ENCODE measurements at regions not wholly inside any gene's neighbourhood (a gene's known extent, or its start where the extent isn't known, plus 50 kb on each side); places are given as distances from the start of the nearest gene placed in this dataset.

- no peaks in the 10 kb centered on the region for H3K36me3 ChIP-seq (ENCODE audit: control insufficient read depth in 3 of 3, insufficient read depth in 2 of 3, low read depth in 1 of 3, low read length in 3 of 3)
- no peak overlapping the region for H3K4me3 ChIP-seq (ENCODE audit: low read depth in 1 of 3, low read length in 3 of 3)
- no peaks in the 10 kb centered on the region for H3K4me1 ChIP-seq (ENCODE audit: control insufficient read depth in 3 of 3, insufficient read depth in 2 of 3, low read depth in 1 of 3, low read length in 2 of 3)
- no peak overlapping the region for H3K27ac ChIP-seq (ENCODE audit: low read depth in 1 of 3, low read length in 2 of 3)
- FAIRE-seq (no peak), DNase-seq (no peak)
- no peaks in the 10 kb centered on the region for H3K9me3 ChIP-seq (ENCODE audit: control insufficient read depth in 2 of 2, insufficient read depth in 1 of 2, low read depth in 1 of 2, low read length in 1 of 2)
- H3K27me3 ChIP-seq (ENCODE audit: control insufficient read depth in 3 of 3, insufficient read depth in 3 of 3, low read length in 3 of 3), result no peaks in the 10 kb centered on the region
- WGBS, 3 donors, result 53 to 69% (median 54%) methylated on average over 7 of the region's 7 CpGs
Observed at GRCh38 chrX:149121206-149121920, 383.7 kb downstream of the IDS start.

- FAIRE-seq (no peak), DNase-seq (no peak)
- H3K36me3 ChIP-seq (ENCODE audit: control insufficient read depth in 3 of 3, insufficient read depth in 2 of 3, low read depth in 1 of 3, low read length in 3 of 3), result no peaks in the 10 kb centered on the region
- no peak overlapping the region for H3K4me3 ChIP-seq (ENCODE audit: low read depth in 1 of 3, low read length in 3 of 3)
- H3K4me1 ChIP-seq (ENCODE audit: control insufficient read depth in 3 of 3, insufficient read depth in 2 of 3, low read depth in 1 of 3, low read length in 2 of 3), result no peaks in the 10 kb centered on the region
- H3K27me3 ChIP-seq (ENCODE audit: control insufficient read depth in 3 of 3, insufficient read depth in 3 of 3, low read length in 3 of 3), result no peaks in the 10 kb centered on the region
- no peak overlapping the region for H3K27ac ChIP-seq (ENCODE audit: low read depth in 1 of 3, low read length in 2 of 3)
- WGBS, 3 donors, result 45 to 57% (median 45%) methylated on average over 2 of the region's 2 CpGs
- H3K9me3 ChIP-seq (ENCODE audit: control insufficient read depth in 2 of 2, insufficient read depth in 1 of 2, low read depth in 1 of 2, low read length in 1 of 2), result no peaks in the 10 kb centered on the region
Observed at GRCh38 chrX:149120459-149120858, 384.6 kb downstream of the IDS start.

GRCh38 chrX:149114874-149115273 is 390.2 kb downstream of the IDS start:
- Histone ChIP-seq H3K4me1 (ENCODE audit: control insufficient read depth in 3 of 3, insufficient read depth in 2 of 3, low read depth in 1 of 3, low read length in 2 of 3) (no peaks in the 10 kb centered on the region), H3K36me3 (ENCODE audit: control insufficient read depth in 3 of 3, insufficient read depth in 2 of 3, low read depth in 1 of 3, low read length in 3 of 3) (no peaks in the 10 kb centered on the region), H3K27ac (ENCODE audit: low read depth in 1 of 3, low read length in 2 of 3) (no peak overlapping the region), H3K9me3 (ENCODE audit: control insufficient read depth in 2 of 2, insufficient read depth in 1 of 2, low read depth in 1 of 2, low read length in 1 of 2) (no peaks in the 10 kb centered on the region), H3K27me3 (ENCODE audit: control insufficient read depth in 3 of 3, insufficient read depth in 3 of 3, low read length in 3 of 3) (no peaks in the 10 kb centered on the region), H3K4me3 (ENCODE audit: low read depth in 1 of 3, low read length in 3 of 3) (no peak overlapping the region)
- DNase-seq, result no peak
- WGBS, 3 donors, result 54 to 72% (median 58%) methylated on average over 4 of the region's 4 CpGs
- no peak for FAIRE-seq

- Histone ChIP-seq H3K9me3 (ENCODE audit: control insufficient read depth in 2 of 2, insufficient read depth in 1 of 2, low read depth in 1 of 2, low read length in 1 of 2) (peaks cover 0 to 2% of the 10 kb centered on the region in 2 donors), H3K36me3 (ENCODE audit: control insufficient read depth in 3 of 3, insufficient read depth in 2 of 3, low read depth in 1 of 3, low read length in 3 of 3) (no peaks in the 10 kb centered on the region), H3K4me1 (ENCODE audit: control insufficient read depth in 3 of 3, insufficient read depth in 2 of 3, low read depth in 1 of 3, low read length in 2 of 3) (no peaks in the 10 kb centered on the region), H3K4me3 (ENCODE audit: low read depth in 1 of 3, low read length in 3 of 3) (no peak overlapping the region), H3K27me3 (ENCODE audit: control insufficient read depth in 3 of 3, insufficient read depth in 3 of 3, low read length in 3 of 3) (no peaks in the 10 kb centered on the region), H3K27ac (ENCODE audit: low read depth in 1 of 3, low read length in 2 of 3) (no peak overlapping the region)
- FAIRE-seq (no peak), DNase-seq (no peak)
- WGBS, 3 donors, result 83 to 90% (median 83%) methylated on average over 4 to 15 of the region's 15 CpGs
Observed at GRCh38 chrX:149114001-149114400, 391.1 kb downstream of the IDS start.

- peak; percentile 23 for FAIRE-seq
Observed at GRCh38 chrX:149097786-149098185, 407.3 kb downstream of the IDS start.

GRCh38 chrX:149092179-149092578 is 412.9 kb downstream of the IDS start:
- no peak for FAIRE-seq
- DNase-seq, result no peak

More at GRCh38 chrX:149097786-149098185, 407.3 kb downstream of the IDS start:
- no peak overlapping the region for H3K4me3 ChIP-seq (ENCODE audit: low read depth in 1 of 3, low read length in 3 of 3)
- no peak overlapping the region for H3K27ac ChIP-seq (ENCODE audit: low read depth in 1 of 3, low read length in 2 of 3)
- DNase-seq, result no peak
- H3K4me1 ChIP-seq (ENCODE audit: control insufficient read depth in 3 of 3, insufficient read depth in 2 of 3, low read depth in 1 of 3, low read length in 2 of 3), result no peaks in the 10 kb centered on the region
- no peaks in the 10 kb centered on the region for H3K27me3 ChIP-seq (ENCODE audit: control insufficient read depth in 3 of 3, insufficient read depth in 3 of 3, low read length in 3 of 3)
- H3K9me3 ChIP-seq (ENCODE audit: control insufficient read depth in 2 of 2, insufficient read depth in 1 of 2, low read depth in 1 of 2, low read length in 1 of 2), result no peaks in the 10 kb centered on the region
- no peaks in the 10 kb centered on the region for H3K36me3 ChIP-seq (ENCODE audit: control insufficient read depth in 3 of 3, insufficient read depth in 2 of 3, low read depth in 1 of 3, low read length in 3 of 3)

GRCh38 chrX:149079805-149080406 is 425.2 kb downstream of the IDS start:
- Histone ChIP-seq H3K27ac (ENCODE audit: low read depth in 1 of 3, low read length in 2 of 3) (no peak overlapping the region), H3K4me1 (ENCODE audit: control insufficient read depth in 3 of 3, insufficient read depth in 2 of 3, low read depth in 1 of 3, low read length in 2 of 3) (no peaks in the 10 kb centered on the region), H3K9me3 (ENCODE audit: control insufficient read depth in 2 of 2, insufficient read depth in 1 of 2, low read depth in 1 of 2, low read length in 1 of 2) (peaks cover 0 to 3% of the 10 kb centered on the region in 2 donors), H3K4me3 (ENCODE audit: low read depth in 1 of 3, low read length in 3 of 3) (no peak overlapping the region), H3K36me3 (ENCODE audit: control insufficient read depth in 3 of 3, insufficient read depth in 2 of 3, low read depth in 1 of 3, low read length in 3 of 3) (no peaks in the 10 kb centered on the region), H3K27me3 (ENCODE audit: control insufficient read depth in 3 of 3, insufficient read depth in 3 of 3, low read length in 3 of 3) (no peaks in the 10 kb centered on the region)
- no peak for FAIRE-seq
- no peak for DNase-seq
- WGBS, 3 donors, result 66 to 82% (median 70%) methylated on average over 5 of the region's 5 CpGs

More at GRCh38 chrX:149092179-149092578, 412.9 kb downstream of the IDS start:
- Histone ChIP-seq H3K4me1 (ENCODE audit: control insufficient read depth in 3 of 3, insufficient read depth in 2 of 3, low read depth in 1 of 3, low read length in 2 of 3) (no peaks in the 10 kb centered on the region), H3K4me3 (ENCODE audit: low read depth in 1 of 3, low read length in 3 of 3) (no peak overlapping the region), H3K27ac (ENCODE audit: low read depth in 1 of 3, low read length in 2 of 3) (no peak overlapping the region), H3K36me3 (ENCODE audit: control insufficient read depth in 3 of 3, insufficient read depth in 2 of 3, low read depth in 1 of 3, low read length in 3 of 3) (no peaks in the 10 kb centered on the region), H3K9me3 (ENCODE audit: control insufficient read depth in 2 of 2, insufficient read depth in 1 of 2, low read depth in 1 of 2, low read length in 1 of 2) (peaks cover 0 to 2% of the 10 kb centered on the region in 2 donors), H3K27me3 (ENCODE audit: control insufficient read depth in 3 of 3, insufficient read depth in 3 of 3, low read length in 3 of 3) (no peaks in the 10 kb centered on the region)
- WGBS, 3 donors, result 33 to 69% (median 51%) methylated on average over 3 of the region's 3 CpGs

GRCh38 chrX:149074398-149074797 is 430.7 kb downstream of the IDS start:
- WGBS, 3 donors, result 19 to 54% (median 43%) methylated on average over 4 to 8 of the region's 8 CpGs

More at GRCh38 chrX:149074398-149074797, 430.7 kb downstream of the IDS start:
- peak in 1 of 2 donors; percentile 1 for DNase-seq
- no peaks in the 10 kb centered on the region for H3K9me3 ChIP-seq (ENCODE audit: control insufficient read depth in 2 of 2, insufficient read depth in 1 of 2, low read depth in 1 of 2, low read length in 1 of 2)
- no peak for FAIRE-seq
- no peaks in the 10 kb centered on the region for H3K4me1 ChIP-seq (ENCODE audit: control insufficient read depth in 3 of 3, insufficient read depth in 2 of 3, low read depth in 1 of 3, low read length in 2 of 3)
- H3K4me3 ChIP-seq (ENCODE audit: low read depth in 1 of 3, low read length in 3 of 3), result no peak overlapping the region
- H3K27ac ChIP-seq (ENCODE audit: low read depth in 1 of 3, low read length in 2 of 3), result no peak overlapping the region
- H3K27me3 ChIP-seq (ENCODE audit: control insufficient read depth in 3 of 3, insufficient read depth in 3 of 3, low read length in 3 of 3), result no peaks in the 10 kb centered on the region
- H3K36me3 ChIP-seq (ENCODE audit: control insufficient read depth in 3 of 3, insufficient read depth in 2 of 3, low read depth in 1 of 3, low read length in 3 of 3), result no peaks in the 10 kb centered on the region

Data from small intestine (tissue), 7 donors.